GDM1 (cell line): ENCODE measurements at regions not wholly inside any gene's neighbourhood (a gene's known extent, or its start where the extent isn't known, plus 50 kb on each side); places are given as distances from the start of the nearest gene placed in this dataset.
"Not testable (repeated sequence)": the region's sequence is repeated elsewhere in the genome, so short reads cannot be mapped to it uniquely, and the experiment has no call there.

Source experiments
- DNase-seq: peaks from one replicate; lab custom pipeline; 2025; lab: John Stamatoyannopoulos, UW

- no peak for DNase-seq
Measured at GRCh38 chr5:174491265-174491664, 233.1 kb upstream of the MSX2 start.

DNA sequence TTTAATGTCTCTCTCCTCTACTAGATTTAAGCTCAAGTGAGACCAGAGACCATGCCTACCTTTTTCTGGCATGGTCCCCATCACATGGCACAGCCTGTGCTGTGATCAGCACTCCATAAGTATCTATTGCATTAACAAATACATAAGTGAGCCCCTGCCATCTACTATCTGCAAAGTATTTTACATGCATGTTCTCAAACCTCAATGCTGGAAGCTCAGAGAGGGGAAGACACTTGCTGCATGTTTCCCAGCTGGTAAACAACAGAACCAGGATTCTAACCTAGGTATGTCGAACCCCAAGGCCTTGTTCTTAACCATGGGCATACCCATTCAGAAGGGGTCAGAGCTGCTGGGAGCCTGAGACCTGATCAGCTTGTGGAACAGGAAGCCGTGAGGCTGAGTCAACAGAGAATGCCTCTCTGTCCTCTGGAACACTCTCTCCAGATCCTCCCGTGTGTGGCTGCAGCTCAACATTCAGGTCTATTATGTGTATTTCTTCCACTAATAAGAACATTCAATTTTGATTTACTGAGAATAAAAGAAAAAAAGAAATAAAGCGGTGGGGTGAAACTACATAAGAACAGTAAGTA lies 232.5 kb upstream of the MSX2 start:
- DNase-seq = no peak

DNA sequence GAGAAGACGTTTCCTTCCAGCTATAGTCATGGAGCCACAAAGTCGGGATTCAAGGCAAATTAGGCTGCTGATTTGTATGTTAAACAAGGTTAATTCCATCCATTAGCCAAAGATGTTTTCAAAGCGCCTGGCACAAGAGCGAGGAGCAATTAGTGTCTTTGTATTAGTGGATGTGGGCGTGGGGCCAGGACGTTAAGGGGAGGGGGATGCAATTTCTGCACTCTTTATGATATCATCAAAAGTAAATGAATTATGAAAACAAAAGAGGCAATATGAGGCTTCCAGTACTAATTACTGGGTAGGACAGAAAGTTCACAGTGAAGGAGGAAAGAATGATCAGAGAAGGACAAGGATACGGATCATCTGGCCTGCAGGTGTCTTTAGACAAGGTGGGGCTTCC lies 230.9 kb upstream of the MSX2 start:
- DNase-seq = no peak

DNA sequence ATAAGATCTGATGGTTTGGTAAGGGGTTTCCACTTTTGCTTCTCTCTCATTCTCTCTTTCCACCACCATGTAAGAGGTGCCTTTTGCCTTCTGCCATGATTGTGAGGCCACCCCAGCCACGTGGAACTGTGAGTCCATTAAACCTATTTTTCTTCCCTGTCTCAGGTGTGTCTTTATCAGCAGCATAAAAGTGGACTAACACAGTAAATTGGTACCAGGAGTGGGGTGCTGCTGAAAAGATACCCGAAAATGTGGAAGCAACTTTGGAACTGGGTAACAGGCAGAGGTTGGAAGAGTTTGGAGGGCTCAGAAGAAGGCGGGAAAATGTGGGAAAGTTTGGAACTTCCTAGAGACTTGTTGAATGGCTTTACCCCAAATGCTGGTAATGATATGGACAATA lies 226.4 kb upstream of the MSX2 start:
- not testable (repeated sequence) for DNase-seq

GRCh38 chr5:174498575-174498974 lies 225.8 kb upstream of the MSX2 start:
- DNase-seq = not testable (repeated sequence)

DNA sequence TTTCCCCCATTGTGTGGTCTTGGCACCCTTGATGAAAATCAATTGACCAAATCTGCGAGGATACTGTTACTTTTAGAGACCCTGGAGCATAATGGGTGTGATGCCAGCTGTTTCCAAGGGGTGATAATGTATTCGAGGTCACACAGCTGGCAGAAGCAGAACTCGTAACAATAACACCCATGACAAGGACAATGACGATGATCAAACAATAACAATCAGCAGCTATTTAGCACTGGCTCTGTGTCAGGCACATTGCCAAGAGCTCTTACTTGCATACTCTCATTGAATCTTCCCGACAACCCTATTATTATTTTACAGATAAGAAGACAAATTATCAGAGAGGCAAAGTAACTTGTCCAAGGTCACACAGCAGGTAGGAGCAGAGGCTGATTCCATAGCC lies 223.7 kb upstream of the MSX2 start:
- no peak for DNase-seq

DNA sequence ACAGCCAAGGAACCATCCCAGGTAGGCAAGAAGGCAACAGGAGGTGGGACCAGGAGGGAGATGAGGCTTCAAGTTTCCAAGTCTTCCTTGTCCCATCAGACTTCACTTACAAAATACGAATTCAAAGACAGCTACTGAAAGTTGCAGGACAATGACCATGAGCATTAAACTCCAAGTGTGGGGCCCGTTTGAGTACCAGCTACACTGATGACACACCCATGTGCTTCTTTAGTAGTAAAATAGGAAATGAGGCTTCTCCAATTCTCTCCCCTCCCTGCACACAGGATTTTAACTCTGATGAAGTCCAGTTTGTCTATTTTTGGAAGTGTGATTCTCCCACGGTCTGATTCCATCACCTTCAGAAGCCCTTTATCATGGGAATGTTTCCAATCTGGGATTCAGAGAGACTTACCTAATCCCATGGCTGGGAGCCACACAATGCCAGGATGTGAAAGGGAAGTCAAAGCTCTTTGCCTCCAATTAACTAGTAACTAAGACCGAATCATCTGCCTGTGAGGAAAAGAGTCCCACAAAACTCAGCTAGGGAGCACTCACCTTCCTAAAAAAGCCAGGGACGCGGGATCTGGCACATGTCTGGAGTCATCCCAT lies 222.8 kb upstream of the MSX2 start:
- DNase-seq = no peak

DNA sequence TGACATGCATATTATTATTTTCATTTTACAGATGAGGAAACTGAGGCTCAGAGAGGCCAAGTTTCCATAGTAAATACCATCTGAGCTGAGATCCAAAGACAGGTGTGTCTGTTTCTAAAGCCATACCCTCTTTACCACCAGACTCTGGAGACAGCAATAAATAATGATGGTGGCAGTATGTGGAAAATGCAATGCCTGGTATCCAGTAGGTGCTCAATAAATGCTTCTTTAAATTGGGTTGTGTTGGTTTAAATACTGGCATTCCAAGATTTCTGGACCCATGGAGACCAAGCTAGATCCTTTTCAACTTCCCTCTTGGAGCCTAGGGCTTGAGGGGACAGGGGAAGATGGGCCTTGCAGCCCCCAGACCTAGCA lies 221.3 kb upstream of the MSX2 start:
- no peak for DNase-seq

DNA sequence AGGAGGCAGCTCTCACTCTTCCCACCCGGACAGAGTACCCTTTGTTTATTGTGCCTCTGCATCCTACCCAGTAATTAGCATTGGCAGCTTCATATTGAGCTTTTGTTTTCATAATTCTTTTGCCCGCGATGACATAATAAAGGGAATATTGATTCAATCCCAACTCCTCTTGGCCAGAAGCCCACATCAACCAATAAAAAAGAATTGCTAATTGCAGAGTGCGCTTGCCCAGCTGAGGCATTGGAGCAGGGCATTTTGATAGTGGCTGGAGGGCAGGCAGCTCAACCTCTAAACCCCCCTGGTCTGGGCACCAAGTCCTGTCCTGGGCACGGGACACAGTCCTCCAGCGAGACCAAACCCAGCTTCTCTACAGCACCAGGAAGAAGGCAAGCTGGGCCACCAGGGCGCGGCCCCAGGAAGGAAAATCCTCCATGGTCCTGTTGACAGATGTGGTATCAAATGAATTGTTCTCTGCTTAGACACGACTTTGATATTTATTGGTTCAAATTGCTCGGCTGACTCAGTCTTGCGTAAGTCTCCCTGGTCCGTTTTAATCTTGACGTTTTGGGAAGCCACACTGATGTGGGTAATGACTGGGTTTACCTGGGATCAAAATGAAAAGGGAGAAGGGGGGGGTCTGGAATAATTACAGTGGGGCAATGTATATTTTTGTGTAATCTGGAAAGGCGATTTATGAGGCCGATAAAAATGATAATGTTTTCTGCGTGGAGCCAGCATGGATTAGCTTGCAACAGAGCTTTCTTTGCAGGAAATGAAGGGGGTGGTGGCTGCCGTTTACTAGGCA lies 220.7 kb upstream of the MSX2 start:
- no peak for DNase-seq

DNA sequence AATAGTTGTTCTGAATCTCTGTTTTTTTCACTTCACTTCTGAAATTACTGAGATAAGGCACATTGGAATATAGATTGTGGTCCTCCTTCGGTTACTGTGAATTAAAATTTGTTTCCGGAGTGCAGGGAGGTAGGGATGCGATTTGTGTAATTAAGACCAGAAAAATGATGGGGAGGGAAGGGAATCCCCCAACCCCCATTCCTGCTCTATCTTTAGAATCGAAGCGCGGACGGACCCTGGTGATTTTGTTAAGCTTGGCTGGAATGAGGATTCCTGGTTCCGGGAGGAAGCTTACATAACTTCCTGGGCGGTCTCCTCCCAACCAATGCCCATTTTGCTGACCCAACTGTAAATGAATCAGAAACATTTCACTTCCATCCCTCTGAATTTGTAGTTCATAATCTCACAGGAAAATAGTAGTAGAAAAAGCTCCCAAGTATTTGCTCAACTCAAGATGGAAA lies 220.1 kb upstream of the MSX2 start:
- DNase-seq = no peak

- no peak for DNase-seq
Measured at GRCh38 chr5:174505621-174506020, 218.8 kb upstream of the MSX2 start.

DNA sequence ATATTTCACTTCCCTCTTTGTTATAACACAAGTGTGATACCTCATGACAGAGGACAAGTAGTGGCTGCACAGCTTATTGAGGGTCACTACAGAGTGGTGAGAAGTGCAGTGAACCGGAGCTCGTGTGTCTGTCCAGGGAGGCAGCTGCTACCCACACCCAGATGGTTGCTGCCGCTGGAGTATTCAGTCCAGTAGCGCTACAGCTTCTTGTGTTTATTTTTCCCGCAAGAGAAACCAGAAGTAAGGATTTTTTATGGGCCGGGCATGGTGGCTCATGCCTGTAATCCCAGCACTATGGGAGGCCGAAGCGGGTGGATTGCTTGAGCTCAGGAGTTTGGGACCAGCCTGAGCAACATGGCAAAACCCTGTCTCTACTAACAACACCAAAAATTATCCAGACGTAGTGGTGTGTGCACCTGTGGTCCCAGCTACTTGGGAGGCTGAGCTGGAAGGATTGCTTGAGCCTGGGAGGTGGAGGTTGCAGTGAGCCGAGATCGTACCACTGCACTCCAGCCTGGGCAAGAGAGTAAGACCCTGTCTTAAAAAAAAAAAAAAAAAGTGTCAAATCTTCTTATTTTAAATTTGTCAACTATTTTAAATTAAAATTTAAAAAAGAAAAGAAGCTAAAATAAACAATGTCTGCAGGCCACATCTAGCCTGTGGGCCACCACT lies 213.5 kb upstream of the MSX2 start:
- DNase-seq = not testable (repeated sequence)

- DNase-seq = no peak
Measured at GRCh38 chr5:174511714-174512253, 212.6 kb upstream of the MSX2 start.

DNA sequence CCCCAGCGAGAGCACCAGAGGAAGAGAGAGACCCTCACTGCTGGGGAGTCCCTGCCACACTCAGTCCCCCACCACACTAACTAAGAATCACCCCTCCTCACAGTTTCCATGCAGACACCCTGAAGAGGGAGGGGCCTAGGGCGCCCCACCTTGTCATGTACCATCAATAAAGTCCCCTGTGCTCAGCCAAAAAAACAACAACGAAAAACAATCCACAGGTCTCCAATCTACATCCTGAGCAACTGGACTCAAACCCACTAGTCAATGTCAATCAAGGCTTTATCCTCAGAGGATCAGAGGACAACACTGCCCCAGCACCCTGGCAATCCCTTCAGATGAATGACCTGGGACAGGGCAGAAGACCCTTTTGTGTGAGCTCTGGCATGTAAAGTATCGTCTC lies 210.1 kb upstream of the MSX2 start:
- DNase-seq = no peak

- no peak for DNase-seq
Measured at GRCh38 chr5:174514983-174515394, 209.4 kb upstream of the MSX2 start.

DNA sequence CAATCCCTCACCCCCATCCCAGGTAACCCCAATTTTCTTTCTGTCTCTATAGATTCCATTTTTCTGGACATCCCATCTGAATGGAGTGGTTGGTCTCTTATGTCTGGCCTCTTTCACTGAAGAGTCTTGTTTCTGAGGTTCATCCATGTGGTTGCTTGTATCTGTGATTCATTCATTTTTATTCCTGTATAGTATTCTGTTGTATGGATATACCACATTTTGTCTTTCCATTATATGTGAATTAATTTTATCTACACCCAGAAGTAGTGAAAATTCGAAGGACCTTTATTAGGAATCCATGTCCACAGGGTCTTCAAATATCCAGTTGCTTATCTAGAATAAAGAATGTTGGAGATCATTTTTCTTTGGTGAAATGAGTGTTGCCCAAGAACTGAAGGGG lies 207.6 kb upstream of the MSX2 start:
- no peak for DNase-seq

GRCh38 chr5:174518512-174518911 lies 205.9 kb upstream of the MSX2 start:
- DNase-seq = no peak

DNA sequence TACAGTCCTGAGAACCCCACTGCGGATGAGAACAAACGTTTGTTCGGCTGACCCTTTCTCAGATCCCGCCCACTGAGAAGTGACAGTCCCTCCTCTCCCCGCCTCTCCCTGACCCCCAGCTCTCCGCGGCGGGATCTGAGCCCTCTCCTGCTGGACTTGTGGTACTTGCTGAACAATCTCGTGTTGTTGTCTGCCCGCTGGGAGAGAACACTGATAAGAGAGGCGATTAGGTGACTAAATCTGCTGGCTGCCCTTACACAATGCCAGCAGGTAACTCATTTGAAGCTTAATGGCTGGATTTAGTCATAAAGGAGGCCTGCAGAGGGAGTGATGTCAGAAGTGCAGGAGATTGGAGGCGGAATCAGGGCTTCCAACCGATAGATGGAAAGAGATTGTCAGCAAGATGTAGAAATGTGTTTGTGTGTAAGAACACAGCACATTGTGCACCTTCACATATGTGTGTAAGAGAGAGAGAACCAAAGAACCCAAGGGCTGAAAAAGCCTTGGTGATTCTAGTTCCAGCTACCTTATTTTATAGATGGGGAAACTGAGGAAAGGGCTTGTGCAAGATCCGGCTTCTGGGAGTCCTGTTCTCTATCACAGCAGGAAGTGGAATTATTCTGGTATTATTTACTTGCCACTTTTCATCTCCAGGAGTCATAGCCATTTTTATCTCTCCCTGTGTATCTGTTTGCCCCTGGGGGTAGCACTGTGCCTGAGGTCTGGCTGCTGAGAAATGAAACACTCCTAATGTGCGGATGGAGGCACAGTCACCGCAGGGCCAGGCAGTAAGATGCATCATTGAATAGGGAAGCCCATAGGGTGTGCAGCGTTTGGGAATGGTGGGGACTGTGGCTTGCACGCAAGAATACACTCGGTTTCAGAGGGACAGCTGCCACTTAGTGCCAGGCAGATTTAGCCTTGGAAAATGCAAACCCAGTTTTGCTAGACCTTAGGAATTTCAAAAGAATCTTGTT lies 203.7 kb upstream of the MSX2 start:
- DNase-seq = no peak

- DNase-seq = no peak
Measured at GRCh38 chr5:174521449-174521848, 202.9 kb upstream of the MSX2 start.

- no peak for DNase-seq
Measured at GRCh38 chr5:174522480-174523260, 201.7 kb upstream of the MSX2 start.
